MG63 (cell line): ENCODE measurements at regions not wholly inside any gene's neighbourhood (a gene's known extent, or its start where the extent isn't known, plus 50 kb on each side); places are given as distances from the start of the nearest gene placed in this dataset.
A peak's percentile ranks its signal among the peaks of the same experiment; 100 is the strongest.

ENCODE experiments used
- DNase-seq: peaks from one replicate; pipeline ENCODE4 v3.0.0-alpha.2; 2020
- H3K27me3 ChIP-seq: fragments of 250-450 bp; sonication (Bioruptor Pico); 2 replicates; pipeline ENCODE4 v1.5.1; 2020; ENCODE audit warnings: mild to moderate bottlenecking, moderate library complexity
- H3K36me3 ChIP-seq: fragments of 250-450 bp; sonication (Bioruptor Pico); 2 replicates; pipeline ENCODE4 v1.5.1; 2020; ENCODE audit warnings: mild to moderate bottlenecking, moderate library complexity
- H3K4me3 ChIP-seq: fragments of 250-450 bp; sonication (Bioruptor Pico); 2 replicates; pipeline ENCODE4 v1.5.1; 2020; ENCODE audit warnings: mild to moderate bottlenecking, moderate library complexity
- H3K9me3 ChIP-seq: fragments of 250-450 bp; sonication (Bioruptor Pico); 2 replicates; pipeline ENCODE4 v1.5.1; 2020; ENCODE audit warnings: mild to moderate bottlenecking, moderate library complexity

DNA sequence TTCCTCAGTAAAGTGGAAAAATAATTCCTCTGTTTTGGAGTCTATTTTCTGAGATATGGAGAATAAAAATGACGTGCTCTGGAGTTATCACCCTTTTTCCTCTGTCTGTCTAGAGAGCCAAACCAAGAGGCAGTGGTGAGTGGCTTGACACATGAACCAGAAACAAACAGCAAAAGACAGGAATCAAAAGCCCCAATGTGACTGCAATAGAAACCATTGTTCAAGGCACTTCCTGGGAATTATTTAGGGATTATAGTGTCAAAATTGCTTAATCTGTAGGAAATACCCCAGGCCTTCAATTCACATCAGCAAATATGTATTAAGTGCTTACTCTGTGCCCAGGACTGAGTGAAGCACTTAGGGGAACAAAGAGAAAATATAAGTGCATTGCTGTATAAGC is 560.4 kb upstream of the JAG1 start:
- no peaks in the 10 kb centered on the region for H3K27me3 ChIP-seq
- no peaks in the 10 kb centered on the region for H3K9me3 ChIP-seq
- H3K4me3 ChIP-seq: no peak overlapping the region
- no peak for DNase-seq
- H3K36me3 ChIP-seq: no peaks in the 10 kb centered on the region

DNA sequence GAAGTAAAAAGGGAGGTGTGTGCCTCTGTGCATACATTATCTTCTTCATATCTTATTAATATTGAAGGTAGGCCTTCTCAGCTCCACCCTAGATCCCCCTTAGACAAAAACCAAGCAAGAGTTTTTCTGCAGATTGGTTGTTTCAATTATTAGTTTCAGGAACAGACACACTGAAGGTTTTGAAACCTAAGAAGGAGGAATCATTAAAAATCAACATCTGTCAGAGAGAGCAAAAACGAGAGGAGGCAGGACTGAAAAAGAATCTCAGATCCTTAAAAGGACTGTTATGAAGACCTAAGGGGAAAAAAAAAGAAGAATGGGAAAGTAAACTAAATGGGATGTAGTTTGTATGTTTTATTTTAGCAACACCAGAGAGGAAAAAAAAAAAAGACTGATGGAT is 560.8 kb upstream of the JAG1 start:
- Histone ChIP-seq H3K27me3 (no peaks in the 10 kb centered on the region), H3K4me3 (no peak overlapping the region), H3K9me3 (no peaks in the 10 kb centered on the region), H3K36me3 (no peaks in the 10 kb centered on the region)
- DNase-seq: no peak

DNA sequence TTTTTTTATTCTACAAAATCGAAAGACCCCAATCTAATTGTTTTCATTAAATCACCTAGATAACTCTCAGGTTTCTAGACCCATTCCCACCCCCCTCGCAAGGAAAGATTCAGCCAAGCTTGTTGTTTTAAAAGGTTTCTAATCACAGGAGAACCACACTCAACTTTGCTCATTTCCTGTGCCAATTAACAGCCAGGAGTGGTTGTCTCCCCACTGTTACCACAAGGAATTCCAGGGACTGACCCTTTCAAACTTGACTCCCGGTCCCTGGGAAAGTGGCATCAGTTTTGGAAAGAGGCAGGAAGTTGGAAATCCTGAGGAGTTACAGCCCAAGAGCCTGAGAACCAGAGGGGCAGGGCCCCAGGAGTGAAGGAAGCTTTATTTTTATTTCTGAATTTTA is 561.3 kb upstream of the JAG1 start:
- H3K9me3 ChIP-seq: no peaks in the 10 kb centered on the region
- H3K36me3 ChIP-seq: no peaks in the 10 kb centered on the region
- H3K4me3 ChIP-seq: no peak overlapping the region
- DNase-seq: peak; percentile 2
- no peaks in the 10 kb centered on the region for H3K27me3 ChIP-seq

DNA sequence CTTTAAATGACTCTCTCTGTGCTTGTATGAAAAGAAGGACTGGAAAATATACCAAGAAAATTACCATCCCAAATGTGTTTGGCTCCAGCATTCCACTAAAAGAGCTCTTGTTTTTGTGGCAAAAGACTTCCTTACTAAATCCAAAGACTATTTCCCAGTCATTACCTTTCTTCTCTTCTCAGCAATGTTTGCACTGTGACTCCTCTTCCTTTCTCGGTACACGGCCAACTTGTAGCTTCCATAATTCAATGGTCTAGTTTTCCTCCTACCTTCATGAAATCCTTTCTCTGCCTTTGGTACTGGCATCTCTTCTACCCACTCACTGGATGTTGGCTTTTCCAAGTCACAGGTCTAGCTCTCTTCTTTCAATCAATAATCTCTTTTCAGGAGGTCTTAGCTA is 568.5 kb upstream of the JAG1 start:
- DNase-seq: no peak
- Histone ChIP-seq H3K27me3 (no peaks in the 10 kb centered on the region), H3K9me3 (no peaks in the 10 kb centered on the region), H3K4me3 (no peak overlapping the region), H3K36me3 (no peaks in the 10 kb centered on the region)

DNA sequence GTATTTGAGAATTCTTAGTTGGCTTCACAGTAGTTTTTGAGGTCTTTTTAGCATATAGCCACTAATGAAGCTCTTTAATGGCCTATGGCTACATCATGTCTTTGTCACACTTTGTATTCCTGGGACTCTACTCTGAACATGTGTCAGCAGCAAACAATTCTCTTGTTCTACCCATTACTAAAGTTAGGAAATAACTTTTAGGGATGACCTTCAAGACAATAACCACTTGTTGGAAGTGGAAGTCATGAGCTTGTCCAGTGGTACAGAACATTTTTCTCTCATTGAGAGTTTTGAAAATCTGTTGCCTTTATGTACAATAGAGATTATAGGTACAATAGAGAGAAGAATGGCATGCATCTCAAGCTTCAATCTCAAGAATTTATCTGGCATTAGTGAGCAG is 571.6 kb upstream of the JAG1 start:
- H3K4me3 ChIP-seq: no peak overlapping the region
- no peak for DNase-seq

DNA sequence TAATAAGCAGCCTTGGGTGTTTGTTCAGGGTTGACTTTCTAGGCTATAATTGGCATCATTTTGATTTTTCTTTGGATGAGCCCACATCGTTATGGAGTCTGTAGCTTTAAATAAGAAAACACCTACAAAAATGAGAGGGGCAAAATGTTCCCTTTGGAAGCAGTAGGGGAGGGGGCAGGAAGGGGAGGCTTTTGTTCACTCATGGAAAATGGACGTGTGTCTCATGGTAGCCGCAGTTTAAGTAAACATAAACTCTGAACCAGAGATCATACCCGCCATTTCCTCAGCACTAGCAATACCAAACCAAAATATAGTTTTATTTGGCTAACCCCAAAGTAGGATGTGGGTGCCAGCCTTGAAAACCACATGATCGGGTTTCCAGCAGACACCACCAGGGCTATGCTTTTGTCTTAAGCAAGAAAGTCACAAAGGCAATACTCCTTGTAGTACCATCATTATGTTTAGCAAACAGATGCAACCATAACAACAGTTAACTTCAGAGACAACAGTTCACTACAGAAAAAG is 572.5 kb upstream of the JAG1 start:
- no peaks in the 10 kb centered on the region for H3K27me3 ChIP-seq
- no peak for DNase-seq
- H3K9me3 ChIP-seq: no peaks in the 10 kb centered on the region
- no peaks in the 10 kb centered on the region for H3K36me3 ChIP-seq
- H3K4me3 ChIP-seq: no peak overlapping the region

More for the DNA sequence above, 571.6 kb upstream of the JAG1 start:
- H3K36me3 ChIP-seq: no peaks in the 10 kb centered on the region
- no peaks in the 10 kb centered on the region for H3K9me3 ChIP-seq
- no peaks in the 10 kb centered on the region for H3K27me3 ChIP-seq

DNA sequence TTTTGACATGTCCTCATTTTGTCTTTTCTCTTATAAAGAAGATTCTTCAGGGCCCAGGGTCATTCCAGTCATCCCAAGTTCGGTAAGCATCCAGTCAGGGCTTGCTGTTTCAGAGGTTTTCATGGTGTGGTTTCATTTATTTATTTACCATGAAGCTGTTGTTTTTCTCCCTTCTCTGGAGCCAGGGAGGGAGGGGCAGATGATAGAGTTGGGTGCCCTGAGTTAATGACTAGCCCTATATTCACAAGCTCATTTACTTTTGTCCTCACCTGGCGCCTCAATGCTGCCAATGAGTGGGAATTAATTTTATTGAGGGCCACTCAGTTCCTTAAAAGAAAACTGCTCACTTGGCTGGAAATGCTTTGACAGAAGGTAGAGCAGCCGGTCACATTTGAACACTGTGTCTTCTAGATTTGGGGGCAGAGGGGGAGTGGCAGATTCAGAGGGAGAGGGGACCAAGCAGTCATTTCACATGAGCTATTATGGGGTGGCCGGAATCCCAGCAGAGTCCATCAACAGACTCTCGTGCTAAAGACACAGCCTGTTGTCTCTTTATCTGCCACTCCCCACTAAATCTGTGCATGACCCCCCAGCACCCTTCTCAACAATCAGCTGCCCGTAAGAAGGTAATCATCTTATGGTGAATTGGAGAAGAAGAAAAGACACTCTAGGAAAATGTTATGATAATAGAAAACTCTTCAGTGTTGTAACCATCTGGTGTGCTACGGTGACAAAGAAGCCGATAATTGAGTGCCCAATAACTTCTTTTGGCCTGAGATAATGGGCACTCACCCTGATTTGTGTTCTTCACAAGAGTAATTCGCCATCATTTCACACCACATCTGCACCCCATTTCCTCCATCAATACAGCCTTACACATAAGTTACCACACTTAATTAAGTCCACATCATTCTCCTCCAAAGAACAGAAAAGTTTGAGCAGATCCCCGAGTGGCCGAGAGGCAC is 573.5 kb upstream of the JAG1 start:
- Histone ChIP-seq H3K36me3 (no peaks in the 10 kb centered on the region), H3K27me3 (no peaks in the 10 kb centered on the region)
- no peak for DNase-seq

DNA sequence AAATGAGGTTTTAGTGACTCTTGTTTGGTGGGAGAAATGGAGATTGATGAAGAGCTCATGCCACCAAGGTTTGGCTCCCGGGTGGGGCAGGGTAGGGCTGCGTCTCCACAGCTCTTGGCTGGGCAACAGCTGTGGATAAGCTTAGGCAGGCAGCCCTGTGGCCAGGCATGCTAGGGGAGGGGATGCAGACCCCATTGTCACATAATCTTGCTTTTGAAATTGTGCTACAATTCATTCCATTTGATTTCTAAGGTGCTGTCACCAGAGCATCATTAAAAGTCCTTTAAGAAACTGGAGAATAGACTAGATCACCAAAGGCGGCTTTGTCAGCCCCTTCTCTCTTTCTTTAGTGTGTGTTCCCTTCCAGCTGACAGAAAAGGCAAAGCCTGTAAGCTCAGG is 574.2 kb upstream of the JAG1 start:
- Histone ChIP-seq H3K36me3 (no peaks in the 10 kb centered on the region), H3K4me3 (no peak overlapping the region), H3K9me3 (no peaks in the 10 kb centered on the region), H3K27me3 (no peaks in the 10 kb centered on the region)
- DNase-seq: no peak

More for the DNA sequence above, 573.5 kb upstream of the JAG1 start:
- Histone ChIP-seq H3K9me3 (no peaks in the 10 kb centered on the region), H3K4me3 (no peak overlapping the region)

DNA sequence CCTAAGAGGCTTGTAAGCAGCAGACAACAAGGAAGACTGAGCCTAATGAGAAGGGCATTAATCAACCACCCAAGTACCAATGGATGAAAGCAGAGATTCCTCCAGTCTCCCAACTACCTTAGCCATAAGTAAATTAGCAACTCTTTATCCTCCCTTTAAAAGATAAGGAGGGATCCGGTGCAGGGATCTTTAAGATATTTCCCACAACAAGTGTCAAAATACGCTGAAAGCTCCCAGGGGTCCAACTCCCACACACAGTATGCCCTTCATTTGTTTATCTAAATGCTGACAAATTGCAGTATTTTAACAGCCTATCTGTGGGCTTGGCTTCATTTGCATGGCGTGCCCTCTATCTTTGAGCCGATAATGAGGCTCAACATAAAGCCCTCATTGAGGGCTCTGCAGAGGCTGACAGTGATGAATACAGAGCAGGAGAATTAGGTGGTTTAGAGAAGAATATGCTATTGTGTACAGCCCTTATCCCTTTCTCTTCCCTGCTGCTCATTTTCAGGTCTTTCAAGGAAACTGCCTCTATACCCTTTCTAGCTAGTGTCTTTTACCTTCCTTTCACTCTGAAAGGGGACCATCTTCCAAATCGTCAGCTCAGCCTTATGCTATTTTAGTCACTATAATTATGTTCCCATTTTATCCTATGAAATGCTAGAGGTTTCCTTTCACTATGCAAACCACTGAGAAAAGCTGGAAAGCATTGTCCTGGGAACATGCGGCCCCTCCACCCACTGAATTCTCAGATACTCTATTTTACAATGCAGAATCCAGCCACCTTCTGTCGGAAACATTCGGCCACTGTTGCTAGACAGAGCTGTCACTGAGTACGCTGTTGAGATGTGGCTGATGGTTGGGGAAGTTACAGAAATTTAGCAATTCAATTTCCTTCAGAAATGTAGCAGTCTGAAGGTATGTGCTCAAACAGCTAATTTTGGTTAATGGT is 575.2 kb upstream of the JAG1 start:
- Histone ChIP-seq H3K4me3 (no peak overlapping the region), H3K27me3 (no peaks in the 10 kb centered on the region), H3K36me3 (no peaks in the 10 kb centered on the region), H3K9me3 (no peaks in the 10 kb centered on the region)
- no peak for DNase-seq

DNA sequence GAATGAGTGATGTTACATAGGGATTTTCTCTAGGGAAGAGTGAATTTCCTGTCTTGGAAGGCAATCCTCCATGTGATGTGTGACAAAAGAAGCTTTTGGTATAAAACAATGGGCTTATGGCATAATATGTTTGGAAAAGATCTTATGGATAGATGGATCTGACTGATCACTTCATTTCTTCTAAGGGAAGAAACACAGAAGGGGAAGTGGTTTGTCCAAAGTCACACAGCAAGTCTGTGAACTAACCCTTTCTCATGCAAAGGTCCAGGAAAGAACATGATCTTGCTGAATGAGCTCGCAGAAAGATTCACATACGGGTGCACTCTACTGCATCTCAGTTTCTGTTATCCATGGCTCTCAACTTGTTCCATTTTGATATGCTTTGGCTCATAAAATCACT is 575.9 kb upstream of the JAG1 start:
- DNase-seq: no peak
- no peaks in the 10 kb centered on the region for H3K27me3 ChIP-seq
- H3K4me3 ChIP-seq: no peak overlapping the region
- no peaks in the 10 kb centered on the region for H3K36me3 ChIP-seq
- H3K9me3 ChIP-seq: peaks cover 5% of the 10 kb centered on the region; the same call in 1 of the 2 replicates

DNA sequence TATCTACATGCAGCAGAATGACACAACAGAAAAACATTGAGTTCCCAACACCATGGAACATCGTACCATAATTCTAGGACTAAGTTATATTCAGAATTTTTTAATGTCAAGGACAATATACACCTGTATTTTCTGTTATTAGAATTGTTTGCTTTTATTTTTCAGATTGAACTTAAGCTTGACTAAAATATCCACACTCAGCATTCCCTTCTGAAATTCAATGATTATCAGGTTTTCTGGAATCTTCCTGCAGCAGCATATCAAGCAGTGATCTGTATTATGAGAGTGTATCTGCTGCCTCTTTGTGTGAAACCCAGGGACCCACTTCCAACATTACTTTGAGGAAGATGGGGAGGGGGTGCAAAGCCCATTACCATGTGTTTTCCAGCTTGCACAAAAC is 578.6 kb upstream of the JAG1 start:
- no peaks in the 10 kb centered on the region for H3K36me3 ChIP-seq
- no peak for DNase-seq
- H3K4me3 ChIP-seq: no peak overlapping the region
- H3K9me3 ChIP-seq: peaks cover 9% of the 10 kb centered on the region
- no peaks in the 10 kb centered on the region for H3K27me3 ChIP-seq

DNA sequence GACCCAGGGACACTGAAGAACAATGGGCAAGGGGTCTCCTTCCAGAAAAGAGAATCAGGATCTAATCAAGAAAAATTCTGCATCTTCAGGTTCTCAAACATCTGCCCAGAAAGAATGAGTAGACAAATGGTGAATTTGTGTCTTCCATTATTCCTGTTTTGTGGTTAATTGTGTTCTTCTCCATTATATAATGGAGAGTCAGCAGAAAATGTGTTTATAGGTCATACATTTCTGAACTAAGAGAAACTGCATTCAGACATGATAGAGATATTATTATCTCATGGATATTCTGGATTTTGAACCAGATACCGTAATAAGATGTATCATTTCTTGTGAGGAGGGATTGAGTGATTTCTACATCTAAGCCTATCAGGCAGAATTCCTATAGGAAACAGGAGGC is 581.7 kb upstream of the JAG1 start:
- Histone ChIP-seq H3K9me3 (peaks cover 11% of the 10 kb centered on the region), H3K36me3 (no peaks in the 10 kb centered on the region), H3K4me3 (no peak overlapping the region), H3K27me3 (no peaks in the 10 kb centered on the region)
- no peak for DNase-seq

DNA sequence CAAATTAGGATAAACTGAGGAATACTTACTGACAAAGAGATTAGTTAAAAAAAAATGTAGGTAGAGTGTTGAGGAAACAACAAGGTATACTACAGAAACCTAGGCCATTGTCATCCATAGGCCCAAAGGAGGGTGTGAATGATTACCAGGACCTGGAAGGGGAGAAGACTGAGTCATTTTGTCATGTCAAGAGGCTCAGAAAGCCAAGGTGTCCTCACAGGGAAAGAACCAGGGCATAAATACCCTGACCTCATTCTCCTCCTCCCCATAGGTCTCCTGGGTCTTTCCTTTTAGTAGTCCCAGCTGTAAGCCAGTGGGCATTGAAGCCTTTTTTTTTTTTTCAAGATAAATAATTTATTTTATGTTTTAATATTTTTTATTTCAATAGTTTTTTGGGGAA is 582.1 kb upstream of the JAG1 start:
- H3K27me3 ChIP-seq: no peaks in the 10 kb centered on the region
- no peak overlapping the region for H3K4me3 ChIP-seq
- DNase-seq: no peak
- H3K36me3 ChIP-seq: no peaks in the 10 kb centered on the region
- H3K9me3 ChIP-seq: peaks cover 11% of the 10 kb centered on the region

DNA sequence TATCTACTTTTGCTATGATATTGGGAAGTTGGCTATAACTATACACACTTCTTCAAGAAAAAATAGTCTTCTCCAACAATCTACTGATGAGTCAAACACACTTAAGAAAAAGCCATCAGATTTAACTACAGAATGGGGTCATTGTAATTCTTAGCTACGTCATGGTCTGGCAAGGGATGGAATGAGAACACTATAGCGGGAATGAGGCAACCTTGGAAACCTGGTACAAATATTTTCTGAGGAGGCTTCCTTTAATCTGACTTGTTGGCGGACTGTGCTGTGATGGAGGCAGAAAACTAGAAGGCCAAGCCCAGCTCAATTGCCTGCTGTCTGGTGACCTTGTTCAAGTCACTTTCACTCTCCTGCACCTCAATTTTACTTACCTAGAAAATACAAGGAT is 586.8 kb upstream of the JAG1 start:
- H3K36me3 ChIP-seq: no peaks in the 10 kb centered on the region
- no peaks in the 10 kb centered on the region for H3K27me3 ChIP-seq
- H3K9me3 ChIP-seq: peaks cover 4% of the 10 kb centered on the region; the same call in 1 of the 2 replicates
- H3K4me3 ChIP-seq: no peak overlapping the region
- no peak for DNase-seq

DNA sequence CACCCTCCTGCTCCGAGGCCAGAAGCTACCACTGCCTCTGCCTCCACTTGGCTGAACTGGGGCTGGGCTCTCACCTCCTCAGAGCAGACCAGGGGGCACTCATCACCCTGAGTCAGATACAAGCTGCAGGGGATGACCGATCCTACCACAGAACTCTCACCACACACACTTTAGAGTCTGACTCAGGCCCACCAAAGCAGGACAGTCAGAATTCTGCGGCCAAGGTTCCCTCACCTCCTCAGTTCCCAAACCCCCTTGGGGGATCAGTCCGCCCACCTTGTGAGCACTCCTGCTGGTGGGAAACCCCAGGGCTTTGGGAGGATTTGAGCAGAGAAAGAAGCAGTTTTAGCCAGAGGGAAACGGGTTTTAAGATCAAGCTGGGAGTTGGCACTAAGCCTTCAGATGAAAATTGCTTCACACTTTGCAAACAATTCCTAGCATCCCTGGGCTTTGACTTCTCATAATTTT is 587.8 kb upstream of the JAG1 start:
- peak; percentile 73 for DNase-seq
- Histone ChIP-seq H3K9me3 (peaks cover 4% of the 10 kb centered on the region; the same call in 1 of the 2 replicates), H3K27me3 (no peaks in the 10 kb centered on the region), H3K4me3 (no peak overlapping the region), H3K36me3 (no peaks in the 10 kb centered on the region)

DNA sequence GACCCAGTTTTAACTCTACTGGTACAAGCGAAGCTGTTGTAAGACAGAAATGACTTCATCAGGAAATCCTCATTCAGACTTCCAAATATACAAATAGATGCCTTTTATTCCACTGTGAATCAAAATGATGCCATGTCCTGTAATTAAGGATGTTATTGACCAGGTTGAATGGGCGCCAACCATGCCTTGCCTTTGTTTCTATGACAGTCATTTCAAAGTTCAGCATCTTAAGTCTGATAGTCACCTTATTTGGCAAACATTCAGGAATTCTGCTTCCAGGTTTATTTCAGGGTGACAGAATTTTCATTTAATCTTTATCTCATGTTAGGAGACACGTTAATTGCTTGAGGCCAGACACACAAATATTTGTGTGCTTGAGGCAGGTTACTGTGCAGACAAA is 592.8 kb upstream of the JAG1 start:
- Histone ChIP-seq H3K9me3 (no peaks in the 10 kb centered on the region), H3K36me3 (no peaks in the 10 kb centered on the region), H3K4me3 (no peak overlapping the region), H3K27me3 (no peaks in the 10 kb centered on the region)
- DNase-seq: no peak
